ENCODE measurements at regions not wholly inside any gene's neighbourhood (a gene's known extent, or its start where the extent isn't known, plus 50 kb on each side); places are given as distances from the start of the nearest gene placed in this dataset.

- TF ChIP-seq EZH2 (IDR thresholded peaks at IDR 0.05; ENCODE audit: low read length, unreplicated experiment) (no peak), CTCF (conservative IDR thresholded peaks at IDR 0.05; ENCODE audit: low read depth, low read length) (no peak), EZH2phosphoT487 (IDR thresholded peaks at IDR 0.05; ENCODE audit: borderline replicate concordance, low read length) (no peak)
- H3F3A ChIP-seq (ENCODE audit: low read length, unreplicated experiment): no peaks in the 10 kb centered on the region
- H3K9me2 ChIP-seq (replicated peaks; ENCODE audit: low read length): no peaks in the 10 kb centered on the region
- ChIA-PET CTCF (no interaction called here), POLR2A (ENCODE audit: unreplicated experiment) (no interaction called here)
- no peak overlapping the region for H3K27ac ChIP-seq (ENCODE audit: low read length)
- no peaks in the 10 kb centered on the region for H4K20me1 ChIP-seq (ENCODE audit: low read length)
- no peak for DNase-seq
- intact Hi-C loops (cut with micrococcal nuclease): no loop called here
- no peaks in the 10 kb centered on the region for H3K27me3 ChIP-seq (ENCODE audit: low read length)
- H3K9ac ChIP-seq (ENCODE audit: low read length): no peak overlapping the region
- H2AFZ ChIP-seq (ENCODE audit: low read length): no peak overlapping the region
- no peak overlapping the region for H3K4me2 ChIP-seq (ENCODE audit: low read length)
- no peaks in the 10 kb centered on the region for H3K79me2 ChIP-seq (ENCODE audit: low read length)
- no peaks in the 10 kb centered on the region for H3K36me3 ChIP-seq (ENCODE audit: low read depth, low read length)
- ATAC-seq: no peak
- no peaks in the 10 kb centered on the region for H3K9me3 ChIP-seq (ENCODE audit: low read length)
- no TSS peak for BruUV-seq (replicated peaks)
- no peaks in the 10 kb centered on the region for H3K4me1 ChIP-seq (ENCODE audit: insufficient read depth, low read length)
- no peak overlapping the region for H3K4me3 ChIP-seq (ENCODE audit: low read length)
Measured at GRCh38 chr13:85413664-85414063, 385.6 kb downstream of the SLITRK6 start.

GRCh38 chr13:85412448-85412847, 386.8 kb downstream of the SLITRK6 start:
- Histone ChIP-seq H3K4me3 (ENCODE audit: low read length) (no peak overlapping the region), H4K20me1 (ENCODE audit: low read length) (no peaks in the 10 kb centered on the region), H3K79me2 (ENCODE audit: low read length) (no peaks in the 10 kb centered on the region), H3K27me3 (ENCODE audit: low read length) (no peaks in the 10 kb centered on the region), H3K9me2 (replicated peaks; ENCODE audit: low read length) (no peaks in the 10 kb centered on the region), H3K4me2 (ENCODE audit: low read length) (no peak overlapping the region), H3K27ac (ENCODE audit: low read length) (no peak overlapping the region), H2AFZ (ENCODE audit: low read length) (no peak overlapping the region), H3K4me1 (ENCODE audit: insufficient read depth, low read length) (no peaks in the 10 kb centered on the region), H3F3A (ENCODE audit: low read length, unreplicated experiment) (no peaks in the 10 kb centered on the region), H3K9me3 (ENCODE audit: low read length) (no peaks in the 10 kb centered on the region), H3K9ac (ENCODE audit: low read length) (no peak overlapping the region), H3K36me3 (ENCODE audit: low read depth, low read length) (no peaks in the 10 kb centered on the region)
- CTCF ChIA-PET: interaction anchor here (0.6 kb wide), 1 partner anchor 170 kb away, joined by 3 read pairs; no protein-coding TSS in a partner anchor
- TF ChIP-seq CTCF (conservative IDR thresholded peaks at IDR 0.05; ENCODE audit: low read depth, low read length): no peak
- no peak for TF ChIP-seq EZH2 (IDR thresholded peaks at IDR 0.05; ENCODE audit: low read length, unreplicated experiment)
- no peak for TF ChIP-seq EZH2phosphoT487 (IDR thresholded peaks at IDR 0.05; ENCODE audit: borderline replicate concordance, low read length)
- intact Hi-C loops (cut with micrococcal nuclease): no loop called here
- BruUV-seq (replicated peaks): no TSS peak
- POLR2A ChIA-PET (ENCODE audit: unreplicated experiment): no interaction called here
- DNase-seq: no peak
- no peak for ATAC-seq

GRCh38 chr13:85411591-85411990, 387.6 kb downstream of the SLITRK6 start:
- H3F3A ChIP-seq (ENCODE audit: low read length, unreplicated experiment): no peaks in the 10 kb centered on the region
- H4K20me1 ChIP-seq (ENCODE audit: low read length): no peaks in the 10 kb centered on the region
- DNase-seq (no peak), ATAC-seq (no peak)
- TF ChIP-seq CTCF (conservative IDR thresholded peaks at IDR 0.05; ENCODE audit: low read depth, low read length) (no peak), EZH2phosphoT487 (IDR thresholded peaks at IDR 0.05; ENCODE audit: borderline replicate concordance, low read length) (no peak), EZH2 (IDR thresholded peaks at IDR 0.05; ENCODE audit: low read length, unreplicated experiment) (no peak)
- intact Hi-C loops (cut with micrococcal nuclease): no loop called here
- H3K9me3 ChIP-seq (ENCODE audit: low read length): no peaks in the 10 kb centered on the region
- H3K9me2 ChIP-seq (replicated peaks; ENCODE audit: low read length): no peaks in the 10 kb centered on the region
- no peak overlapping the region for H3K27ac ChIP-seq (ENCODE audit: low read length)
- no peaks in the 10 kb centered on the region for H3K4me1 ChIP-seq (ENCODE audit: insufficient read depth, low read length)
- H2AFZ ChIP-seq (ENCODE audit: low read length): no peak overlapping the region
- ChIA-PET CTCF (no interaction called here), POLR2A (ENCODE audit: unreplicated experiment) (no interaction called here)
- no peak overlapping the region for H3K9ac ChIP-seq (ENCODE audit: low read length)
- H3K27me3 ChIP-seq (ENCODE audit: low read length): no peaks in the 10 kb centered on the region
- no TSS peak for BruUV-seq (replicated peaks)
- no peak overlapping the region for H3K4me3 ChIP-seq (ENCODE audit: low read length)
- H3K79me2 ChIP-seq (ENCODE audit: low read length): no peaks in the 10 kb centered on the region
- no peak overlapping the region for H3K4me2 ChIP-seq (ENCODE audit: low read length)
- no peaks in the 10 kb centered on the region for H3K36me3 ChIP-seq (ENCODE audit: low read depth, low read length)
